C4-2B (cell line): ENCODE measurements at regions not wholly inside any gene's neighbourhood (a gene's known extent, or its start where the extent isn't known, plus 50 kb on each side); places are given as distances from the start of the nearest gene placed in this dataset.

Experiments
- H3K27ac ChIP-seq: fragments of 450-650 bp; 2 replicates; pipeline ENCODE4 v1.5.1; 2017
- CTCF ChIP-seq: fragments of 450-650 bp; conservative IDR thresholded peaks from 2 replicates; pipeline ENCODE4 v1.5.1; 2017; ENCODE audit warnings: mild to moderate bottlenecking
- ZFX ChIP-seq: fragments of 450-650 bp; IDR thresholded peaks from 2 replicates; pipeline ENCODE4 v1.6.1; 2017

GRCh38 chr21:23686737-23687523 is 1920.4 kb downstream of the MRPL39 start:
- no peak for TF ChIP-seq ZFX
- no peak for TF ChIP-seq CTCF
- H3K27ac ChIP-seq, result no peak overlapping the region

DNA sequence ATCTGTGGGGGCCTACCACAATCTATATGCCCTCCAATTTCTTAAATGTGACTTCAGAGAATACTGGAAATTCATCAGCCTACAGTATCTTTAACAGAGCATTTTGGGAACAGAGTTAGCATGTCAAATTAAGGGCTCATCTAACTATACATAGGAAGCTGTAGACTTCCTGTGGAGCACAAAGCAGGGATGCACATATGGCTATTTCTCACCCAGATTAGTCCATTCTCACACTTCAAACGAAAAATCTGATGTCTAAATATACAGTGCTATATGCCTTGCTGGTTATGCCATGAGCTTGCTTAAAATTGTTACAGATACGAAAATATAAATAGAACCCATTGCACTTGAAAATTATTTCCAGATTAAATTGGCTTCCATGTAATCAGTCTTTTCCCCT is 1922.8 kb downstream of the MRPL39 start:
- H3K27ac ChIP-seq, result no peak overlapping the region
- no peak for TF ChIP-seq CTCF
- no peak for TF ChIP-seq ZFX

GRCh38 chr21:23664193-23664694 is 1943.0 kb downstream of the MRPL39 start:
- H3K27ac ChIP-seq, result no peak overlapping the region
- TF ChIP-seq ZFX (no peak), CTCF (no peak)

DNA sequence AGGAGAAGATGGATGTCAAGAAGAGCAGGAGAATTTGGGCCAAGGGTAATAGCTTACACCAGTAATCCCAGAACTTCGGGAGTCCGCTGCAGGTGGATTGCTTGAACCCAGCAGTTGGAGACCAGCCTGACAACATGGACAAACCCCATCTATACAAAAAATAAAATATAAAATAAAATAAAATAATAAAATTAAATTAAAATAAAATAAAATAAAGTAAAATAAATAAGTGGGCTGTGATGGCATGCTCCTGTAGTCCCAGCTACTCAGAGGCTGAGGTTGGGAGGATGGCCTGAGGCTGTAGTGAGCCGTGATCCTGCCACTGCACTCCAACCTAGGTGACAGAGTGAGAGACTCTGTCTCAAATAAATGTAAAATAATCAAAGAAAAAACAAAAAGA is 1946.7 kb downstream of the MRPL39 start:
- no peak for TF ChIP-seq CTCF
- no peak for TF ChIP-seq ZFX
- H3K27ac ChIP-seq, result no peak overlapping the region

GRCh38 chr21:23644768-23645167 is 1962.5 kb downstream of the MRPL39 start:
- H3K27ac ChIP-seq, result no peak overlapping the region
- no peak for TF ChIP-seq CTCF

GRCh38 chr21:23639721-23640120 is 1967.6 kb downstream of the MRPL39 start:
- no peak overlapping the region for H3K27ac ChIP-seq
- TF ChIP-seq CTCF, result no peak
- no peak for TF ChIP-seq ZFX

DNA sequence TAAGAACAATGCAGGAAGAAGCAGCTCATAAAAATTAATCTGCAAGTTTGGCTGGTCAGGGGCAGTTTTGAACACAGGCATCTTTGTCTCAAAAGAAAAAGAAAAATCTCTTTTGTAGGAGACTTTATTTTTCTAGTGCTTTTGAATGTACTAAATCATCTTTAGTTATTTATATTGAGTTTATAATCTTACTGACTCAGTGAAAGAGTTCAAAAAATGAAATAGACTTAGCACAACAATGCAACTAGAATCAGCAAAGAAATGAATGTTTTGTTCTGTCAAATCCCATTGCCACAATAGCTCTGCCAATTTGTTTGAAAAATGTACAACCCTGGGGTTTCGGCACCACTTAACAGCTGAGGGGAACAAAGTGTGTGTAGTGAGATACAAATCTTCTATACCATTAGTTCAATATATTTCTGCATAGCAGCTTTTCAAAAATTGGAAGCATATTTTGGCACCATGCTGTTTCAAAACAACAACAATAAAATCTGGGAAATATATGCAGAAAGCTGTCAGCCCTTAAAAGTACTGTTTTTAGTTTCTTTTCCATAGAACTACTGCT is 1969.1 kb downstream of the MRPL39 start:
- no peak overlapping the region for H3K27ac ChIP-seq
- TF ChIP-seq CTCF (no peak), ZFX (no peak)
